GM12873 (cell line): ENCODE measurements at regions not wholly inside any gene's neighbourhood (a gene's known extent, or its start where the extent isn't known, plus 50 kb on each side); places are given as distances from the start of the nearest gene placed in this dataset.

Experiments
- TF ChIP-seq, protein P1 (sequence below): IDR thresholded peaks from 2 replicates; pipeline ENCODE4 v1.5.1; 2012; ENCODE audit warnings: low read depth, mild to moderate bottlenecking, moderate library complexity, low read length, control low read depth; ENCODE audit not compliant: insufficient read depth; ENCODE audit errors: missing control alignments

DNA sequence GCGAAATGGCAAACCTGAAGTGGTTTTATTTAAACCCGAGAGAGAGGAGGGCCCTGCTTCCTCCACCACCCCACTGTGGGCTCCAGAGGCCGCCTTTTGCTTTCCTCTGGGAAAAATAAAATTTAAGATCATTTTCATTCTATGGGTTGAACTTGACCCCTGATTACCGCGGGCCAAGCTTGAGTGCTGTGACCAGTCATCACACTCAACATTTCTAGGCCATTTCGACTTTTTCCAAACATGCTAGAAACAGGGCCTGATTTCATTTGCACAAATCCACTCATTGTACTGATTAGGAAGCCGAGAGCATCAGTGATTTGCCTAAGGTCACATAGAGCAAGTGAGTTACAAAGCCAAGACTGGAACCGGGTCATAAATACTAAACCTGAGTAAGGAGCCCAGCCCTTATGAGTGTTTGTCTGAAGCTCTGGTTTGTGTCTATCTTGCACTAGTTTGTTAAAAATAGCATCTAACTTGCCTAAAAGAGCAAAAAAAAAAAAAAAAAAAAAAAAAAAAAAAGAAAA, 179.7 kb downstream of the DLL1 start:
- TF ChIP-seq, protein P1, sequence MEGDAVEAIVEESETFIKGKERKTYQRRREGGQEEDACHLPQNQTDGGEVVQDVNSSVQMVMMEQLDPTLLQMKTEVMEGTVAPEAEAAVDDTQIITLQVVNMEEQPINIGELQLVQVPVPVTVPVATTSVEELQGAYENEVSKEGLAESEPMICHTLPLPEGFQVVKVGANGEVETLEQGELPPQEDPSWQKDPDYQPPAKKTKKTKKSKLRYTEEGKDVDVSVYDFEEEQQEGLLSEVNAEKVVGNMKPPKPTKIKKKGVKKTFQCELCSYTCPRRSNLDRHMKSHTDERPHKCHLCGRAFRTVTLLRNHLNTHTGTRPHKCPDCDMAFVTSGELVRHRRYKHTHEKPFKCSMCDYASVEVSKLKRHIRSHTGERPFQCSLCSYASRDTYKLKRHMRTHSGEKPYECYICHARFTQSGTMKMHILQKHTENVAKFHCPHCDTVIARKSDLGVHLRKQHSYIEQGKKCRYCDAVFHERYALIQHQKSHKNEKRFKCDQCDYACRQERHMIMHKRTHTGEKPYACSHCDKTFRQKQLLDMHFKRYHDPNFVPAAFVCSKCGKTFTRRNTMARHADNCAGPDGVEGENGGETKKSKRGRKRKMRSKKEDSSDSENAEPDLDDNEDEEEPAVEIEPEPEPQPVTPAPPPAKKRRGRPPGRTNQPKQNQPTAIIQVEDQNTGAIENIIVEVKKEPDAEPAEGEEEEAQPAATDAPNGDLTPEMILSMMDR: no peak

DNA sequence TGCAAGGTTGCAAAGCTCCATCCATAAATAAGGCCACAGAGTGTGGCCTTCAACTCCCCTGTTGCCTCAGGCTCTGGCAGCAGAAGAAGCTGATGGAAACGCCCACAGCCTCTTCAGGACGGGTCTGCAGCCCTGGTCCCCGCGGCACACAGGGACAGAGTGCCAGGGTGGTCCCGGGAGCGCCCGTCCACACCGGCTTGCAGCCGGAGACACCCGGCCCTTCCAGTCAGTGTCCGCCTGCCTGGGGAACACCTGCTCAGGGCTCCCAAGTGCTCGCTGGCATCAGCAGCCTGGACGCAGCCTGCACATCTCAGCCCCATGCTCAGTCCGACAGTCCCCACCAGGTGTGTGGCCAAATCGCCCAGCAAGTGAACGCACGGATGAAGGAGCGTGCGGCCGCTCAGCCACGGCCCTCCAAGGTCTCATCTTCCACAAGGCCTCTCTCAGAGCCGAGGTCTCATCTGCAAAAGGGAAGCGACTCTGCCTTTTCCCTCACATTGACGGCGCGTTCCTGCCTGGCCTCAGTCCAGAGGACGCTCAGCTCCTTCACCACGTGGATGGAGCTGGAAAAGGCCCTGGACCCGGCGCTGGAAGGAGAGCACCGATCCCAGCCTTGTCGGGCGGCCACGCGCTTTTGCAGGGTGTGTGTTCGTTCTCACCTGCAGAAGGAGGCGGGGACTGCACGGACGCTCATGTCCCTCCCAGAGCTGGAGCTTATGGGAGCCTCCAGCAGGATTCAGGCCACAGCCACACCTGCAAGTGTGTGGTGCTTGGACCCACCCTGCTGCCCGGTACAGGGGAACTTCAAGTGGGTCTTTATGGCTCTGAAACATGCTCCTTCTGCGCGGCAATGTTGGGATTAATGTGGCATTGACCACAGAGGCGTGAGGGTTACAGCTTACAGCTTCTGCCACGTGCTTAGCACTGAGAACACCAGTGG, 180.4 kb downstream of the DLL1 start:
- TF ChIP-seq, protein P1: no peak

DNA sequence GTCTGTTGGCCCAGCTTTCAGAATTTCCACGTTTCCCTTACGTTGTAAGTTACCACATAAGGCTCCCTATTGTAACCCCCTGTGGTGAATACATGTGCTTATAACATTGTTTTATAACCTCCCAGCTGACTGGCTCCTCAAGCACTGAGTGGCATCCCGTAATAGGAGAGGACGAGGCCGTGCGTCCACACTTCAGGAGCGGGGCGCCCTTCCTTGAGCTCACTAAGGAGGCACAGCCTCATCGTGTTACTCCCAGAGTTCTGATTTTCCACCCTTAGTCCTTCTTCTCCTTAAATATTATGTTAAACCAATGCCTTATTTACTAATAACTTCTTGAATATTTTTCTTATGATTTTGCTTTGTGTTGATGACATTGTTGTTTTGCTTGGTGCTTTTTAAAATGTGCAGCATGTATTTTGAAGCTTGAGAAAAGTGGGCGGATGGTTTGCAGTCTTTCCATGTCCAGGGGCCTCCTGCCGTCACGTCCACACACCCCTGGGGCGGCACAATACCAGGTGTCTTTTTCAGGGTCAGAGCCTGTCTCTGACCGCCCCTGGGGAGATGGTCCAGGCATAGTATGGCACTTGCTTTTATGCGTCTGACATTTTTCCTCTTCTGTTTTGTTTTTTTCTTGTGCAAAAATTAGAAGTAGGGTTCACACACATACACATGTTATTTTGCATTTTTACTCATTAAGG, 181.8 kb downstream of the DLL1 start:
- TF ChIP-seq, protein P1: no peak

DNA sequence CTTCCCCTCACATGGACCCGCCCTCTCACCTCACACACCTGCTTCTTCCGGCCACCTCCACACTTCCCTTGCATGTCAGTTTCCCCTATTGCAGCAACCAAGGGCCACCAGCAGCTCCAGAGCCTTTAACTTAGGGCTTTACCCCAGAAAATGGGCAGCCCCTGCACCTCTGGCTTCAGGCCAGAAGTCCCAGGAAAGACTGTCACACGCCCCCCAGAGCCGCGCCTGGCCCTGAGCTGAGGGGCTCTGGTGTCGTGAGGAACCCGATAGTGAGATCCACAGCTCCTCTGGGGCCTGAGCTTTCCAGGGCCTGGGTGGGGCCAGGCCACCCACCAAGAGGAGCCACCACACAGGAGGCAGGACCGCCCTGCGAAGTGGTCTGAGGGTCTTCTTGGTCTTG, 182.4 kb downstream of the DLL1 start:
- TF ChIP-seq, protein P1: no peak

DNA sequence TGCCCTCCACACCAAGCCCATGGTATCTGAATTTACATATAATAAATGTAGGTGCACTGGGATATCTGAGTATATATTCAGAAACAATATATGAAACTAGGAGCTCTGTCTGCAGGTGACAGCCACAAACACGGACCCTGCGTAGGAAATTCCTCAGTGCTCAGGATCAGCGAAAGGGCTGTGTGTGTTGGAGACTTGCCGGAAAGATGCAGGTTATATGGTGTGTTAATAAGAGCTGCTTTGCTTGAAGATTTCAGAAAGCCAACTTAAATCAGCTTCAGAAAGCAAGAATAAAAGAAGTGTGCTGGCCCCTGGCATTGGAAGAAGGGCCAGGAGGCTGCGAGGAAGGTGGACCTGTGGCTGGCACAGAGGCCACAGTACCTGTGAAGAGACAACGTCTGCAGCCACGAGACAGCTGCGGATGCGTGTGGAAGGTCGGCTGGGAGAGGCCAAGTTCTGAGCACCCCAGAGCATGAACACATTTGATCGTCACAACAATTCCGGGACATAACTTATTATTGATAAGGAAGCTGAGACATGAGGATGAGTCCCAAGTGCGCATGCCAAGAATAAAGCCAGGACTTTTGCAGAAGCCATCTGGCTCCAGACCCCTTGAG, 183.2 kb downstream of the DLL1 start:
- TF ChIP-seq, protein P1: no peak

DNA sequence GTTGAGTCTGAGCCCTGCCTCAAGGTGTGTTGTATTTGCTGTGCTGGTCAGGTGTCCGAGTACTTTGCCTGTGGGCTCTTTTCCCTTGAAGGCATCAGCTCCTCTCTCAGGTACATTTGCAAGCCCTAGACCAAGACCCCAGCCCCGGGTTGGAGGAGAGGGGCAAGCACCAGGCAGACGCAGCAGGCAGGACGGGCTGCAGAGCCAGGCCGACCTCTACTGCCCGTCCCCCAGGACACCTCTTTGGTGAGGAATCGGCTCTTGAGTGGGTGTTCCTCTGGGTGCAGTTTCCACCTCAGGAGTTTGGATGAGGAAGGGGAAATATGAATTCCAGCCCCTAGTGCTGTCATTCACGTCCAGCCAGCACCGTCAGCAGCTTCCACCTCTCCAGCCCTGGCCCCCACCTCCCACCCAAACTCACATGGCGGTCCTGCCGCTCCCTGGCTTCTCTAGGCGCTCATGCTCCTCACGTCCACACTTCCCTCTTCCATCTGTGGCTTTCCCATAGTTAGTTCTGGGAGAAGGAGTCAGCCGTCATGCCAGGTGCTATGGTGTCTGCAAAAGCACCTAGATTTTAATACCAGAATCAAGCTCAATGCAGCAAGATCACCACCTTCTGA, 183.9 kb downstream of the DLL1 start:
- TF ChIP-seq, protein P1: no peak
